ENCODE measurements at regions not wholly inside any gene's neighbourhood (a gene's known extent, or its start where the extent isn't known, plus 50 kb on each side); places are given as distances from the start of the nearest gene placed in this dataset.

GRCh38 chr13:47310401-47310800, 413.5 kb upstream of the HTR2A start:
- TF ChIP-seq CTCF (IDR thresholded peaks at IDR 0.05; ENCODE audit: poor library complexity, severe bottlenecking), result no peak
- TF ChIP-seq EP300 (conservative IDR thresholded peaks at IDR 0.05; ENCODE audit: poor library complexity, severe bottlenecking), result no peak
- TF ChIP-seq TAF1 (IDR thresholded peaks at IDR 0.05; ENCODE audit: low read depth), result no peak
- TF ChIP-seq RAD21 (conservative IDR thresholded peaks at IDR 0.05), result no peak
- no peak for TF ChIP-seq EZH2 (IDR thresholded peaks at IDR 0.05; ENCODE audit: borderline replicate concordance, insufficient read depth, low read length, poor library complexity, severe bottlenecking)
- TF ChIP-seq POLR2AphosphoS5 (IDR thresholded peaks at IDR 0.05), result no peak

Data from neural cell (in vitro differentiated cells).